Embryonic facial prominence (tissue), 1 donor: ENCODE measurements at regions not wholly inside any gene's neighbourhood (a gene's known extent, or its start where the extent isn't known, plus 50 kb on each side); places are given as distances from the start of the nearest gene placed in this dataset.
"Not testable (repeated sequence)": the region's sequence is repeated elsewhere in the genome, so short reads cannot be mapped to it uniquely, and the experiment has no call there.

Experiments used
- DNase-seq: peaks from one replicate; pipeline ENCODE4 v3.0.0-alpha.2; 2016; ENCODE audit errors: extremely low spot score

DNA sequence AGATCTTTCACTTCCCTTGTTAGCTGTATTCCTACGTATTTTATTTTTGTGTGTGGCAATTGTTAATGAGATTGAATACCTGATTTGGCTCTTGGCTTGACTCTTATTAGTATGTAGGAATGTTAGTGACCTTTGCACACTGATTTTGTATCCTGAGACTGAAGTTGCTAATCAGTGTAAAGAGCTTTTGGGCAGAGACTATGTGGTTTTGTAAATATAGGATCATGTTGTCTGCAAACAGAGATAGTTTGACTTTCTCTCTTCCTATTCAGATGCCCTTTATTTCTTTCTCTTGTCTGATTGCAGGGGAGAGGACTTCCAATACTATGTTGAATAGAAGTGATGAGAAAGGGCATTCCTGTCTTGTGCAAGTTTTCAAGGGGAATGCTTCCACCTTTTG lies 160.3 kb upstream of the PCDH20 start:
- no peak for DNase-seq

GRCh38 chr13:61563645-61564044 lies 148.0 kb upstream of the PCDH20 start:
- no peak for DNase-seq

DNA sequence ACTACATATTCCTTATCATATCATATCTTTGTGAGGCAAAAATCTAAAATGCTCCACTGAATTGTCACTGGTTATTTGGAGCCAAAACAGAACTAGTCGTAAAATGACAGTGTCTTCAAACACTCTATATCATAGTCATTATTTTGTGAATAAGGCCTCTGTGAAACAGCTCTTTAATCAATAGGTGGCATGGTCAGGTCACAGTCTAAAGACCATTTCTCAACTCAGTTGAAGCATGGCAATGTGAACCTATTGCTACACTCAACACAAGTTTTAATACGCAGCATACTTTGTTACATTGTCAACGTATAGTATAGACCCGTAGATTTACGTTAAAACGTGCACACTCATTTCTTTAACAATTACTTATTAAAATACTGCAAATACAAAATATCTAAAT lies 131.3 kb upstream of the PCDH20 start:
- no peak for DNase-seq

DNA sequence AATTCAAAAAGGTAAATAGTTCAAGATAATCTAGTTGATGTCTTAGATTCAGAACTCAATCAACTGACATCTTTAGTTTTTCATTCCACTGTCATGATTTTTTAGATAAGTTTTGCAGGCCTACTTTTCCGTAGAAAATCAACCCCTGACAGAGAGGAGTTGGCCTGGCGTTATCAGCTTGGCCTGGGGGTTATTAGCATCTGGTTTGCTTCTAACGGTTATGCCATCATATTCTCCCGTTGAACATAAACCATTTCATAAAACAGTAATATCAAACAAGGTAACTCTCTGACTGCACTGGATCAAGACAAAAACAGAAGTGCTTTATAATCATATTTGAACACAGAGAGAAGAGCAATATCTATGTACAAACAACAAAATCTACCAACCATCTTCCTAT lies 130.8 kb upstream of the PCDH20 start:
- DNase-seq: no peak

DNA sequence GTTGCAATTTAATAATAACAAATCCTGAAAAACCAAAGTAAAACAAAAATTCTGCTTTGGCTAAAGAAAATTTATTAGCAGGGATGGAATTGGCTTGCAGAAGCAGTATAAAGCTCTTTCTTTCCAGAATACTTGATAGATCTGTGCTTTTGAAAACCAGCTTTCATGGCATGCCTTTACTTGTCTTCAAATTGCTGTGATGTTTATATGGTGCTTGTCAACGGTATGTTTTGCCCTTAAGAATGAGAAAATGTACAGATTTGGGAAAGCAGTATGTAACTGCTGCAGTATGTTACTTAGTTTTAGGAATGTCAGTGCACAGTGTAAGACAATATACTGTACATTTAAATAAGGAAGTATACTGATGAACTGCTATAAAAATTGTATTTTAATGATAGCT lies 120.8 kb upstream of the PCDH20 start:
- no peak for DNase-seq

- no peak for DNase-seq
Observed at GRCh38 chr13:61531383-61532065, 115.9 kb upstream of the PCDH20 start.

DNA sequence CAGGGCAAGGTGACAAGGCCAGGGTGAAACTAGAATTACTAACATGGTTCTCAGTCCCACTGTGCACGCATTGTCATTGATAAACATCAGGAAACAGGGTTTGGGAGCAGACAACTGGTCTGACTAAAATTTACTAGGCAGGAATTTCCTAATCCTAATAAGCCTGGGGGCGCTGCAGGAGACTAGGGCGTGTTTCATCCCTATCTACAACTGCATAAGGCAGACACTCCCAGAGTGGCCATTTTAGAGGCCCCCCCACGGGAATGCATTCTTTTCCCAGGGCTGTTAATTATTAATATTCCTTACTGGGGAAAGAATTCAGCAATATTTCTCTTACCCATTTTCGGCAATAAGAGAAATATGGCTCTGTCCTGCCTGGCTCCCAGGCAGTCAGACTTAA lies 103.6 kb upstream of the PCDH20 start:
- not testable (repeated sequence) for DNase-seq

GRCh38 chr13:61508936-61509335 lies 93.3 kb upstream of the PCDH20 start:
- DNase-seq: no peak

DNA sequence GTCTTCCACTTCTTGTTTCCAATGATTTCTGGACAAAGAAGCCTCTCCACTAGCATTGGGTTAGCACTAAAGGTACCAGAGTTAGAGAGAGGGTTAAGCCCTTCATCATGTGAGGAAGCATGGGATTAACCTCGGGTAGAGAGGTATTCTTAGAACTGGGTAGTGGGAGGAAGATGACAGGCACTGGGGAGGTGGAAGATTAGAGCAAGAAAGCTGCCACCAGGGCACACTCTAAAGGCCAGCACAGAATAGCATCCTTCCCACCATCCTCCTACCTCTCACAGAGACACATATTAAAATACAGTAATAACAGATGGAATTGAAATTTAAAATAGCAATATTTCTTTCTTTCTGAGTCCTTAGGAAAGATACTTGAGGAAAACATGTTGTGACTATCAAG lies 84.5 kb upstream of the PCDH20 start:
- no peak for DNase-seq

GRCh38 chr13:61495648-61496047 lies 80.0 kb upstream of the PCDH20 start:
- no peak for DNase-seq

GRCh38 chr13:61493556-61493955 lies 77.9 kb upstream of the PCDH20 start:
- not testable (repeated sequence) for DNase-seq

GRCh38 chr13:61486496-61486895 lies 70.8 kb upstream of the PCDH20 start:
- DNase-seq: no peak

DNA sequence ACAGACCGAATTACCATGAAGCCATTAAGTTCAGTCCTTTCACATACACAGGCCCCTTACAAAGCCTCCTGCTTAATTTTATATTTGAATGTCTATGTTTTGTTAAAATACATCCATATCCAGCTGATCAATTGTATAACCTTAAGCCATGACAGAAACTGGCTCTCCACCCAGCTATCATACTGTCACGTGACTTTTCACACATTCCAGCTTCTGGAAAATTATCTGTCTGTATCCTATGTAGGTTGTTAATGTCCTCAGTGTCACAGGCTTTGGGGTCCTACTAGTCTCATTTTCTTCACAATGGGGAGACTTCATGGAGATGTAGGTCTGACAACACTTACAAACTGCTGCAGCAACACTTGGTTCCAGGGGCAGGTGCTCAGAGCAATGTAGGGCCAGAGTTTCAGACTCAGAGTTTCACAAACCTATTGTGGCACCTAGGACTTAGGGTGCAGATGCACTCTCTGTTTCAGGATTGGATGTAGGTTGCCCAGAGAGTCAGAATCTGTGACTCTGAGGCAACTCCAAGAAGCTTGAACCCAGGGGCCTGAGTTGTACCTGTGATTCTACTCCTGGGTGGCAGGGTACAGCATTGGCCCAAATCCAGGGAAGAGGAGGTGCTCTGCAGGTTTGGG lies 69.6 kb upstream of the PCDH20 start:
- no peak for DNase-seq

GRCh38 chr13:61477619-61478018 lies 62.0 kb upstream of the PCDH20 start:
- no peak for DNase-seq

- DNase-seq: no peak
Observed at GRCh38 chr13:61470786-61471185, 55.1 kb upstream of the PCDH20 start.

GRCh38 chr13:61466280-61466679 lies 50.6 kb upstream of the PCDH20 start:
- no peak for DNase-seq
